ENCODE measurements at regions not wholly inside any gene's neighbourhood (a gene's known extent, or its start where the extent isn't known, plus 50 kb on each side); places are given as distances from the start of the nearest gene placed in this dataset.
"Not testable (repeated sequence)": the region's sequence is repeated elsewhere in the genome, so short reads cannot be mapped to it uniquely, and the experiment has no call there.

DNA sequence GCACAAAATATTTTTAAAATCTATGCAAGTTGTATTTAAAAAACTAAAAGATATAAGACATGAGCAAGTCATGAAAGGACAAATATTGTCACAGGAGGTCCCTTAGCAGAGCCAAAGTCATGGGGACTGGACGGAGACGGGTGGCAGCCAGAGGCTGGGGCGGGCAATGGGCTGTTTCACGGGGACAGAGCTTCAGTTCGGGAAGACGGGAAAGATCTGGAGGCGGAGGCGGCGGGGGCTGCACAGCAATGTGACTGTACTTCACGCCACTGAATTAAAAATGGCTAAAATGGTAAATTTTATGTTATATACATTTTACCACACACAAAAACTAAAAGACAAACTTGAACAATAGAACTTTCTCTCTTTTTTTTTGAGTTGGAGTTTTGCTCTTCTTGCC lies 60.0 kb upstream of the METRNL start:
- DNase-seq: no peak

DNA sequence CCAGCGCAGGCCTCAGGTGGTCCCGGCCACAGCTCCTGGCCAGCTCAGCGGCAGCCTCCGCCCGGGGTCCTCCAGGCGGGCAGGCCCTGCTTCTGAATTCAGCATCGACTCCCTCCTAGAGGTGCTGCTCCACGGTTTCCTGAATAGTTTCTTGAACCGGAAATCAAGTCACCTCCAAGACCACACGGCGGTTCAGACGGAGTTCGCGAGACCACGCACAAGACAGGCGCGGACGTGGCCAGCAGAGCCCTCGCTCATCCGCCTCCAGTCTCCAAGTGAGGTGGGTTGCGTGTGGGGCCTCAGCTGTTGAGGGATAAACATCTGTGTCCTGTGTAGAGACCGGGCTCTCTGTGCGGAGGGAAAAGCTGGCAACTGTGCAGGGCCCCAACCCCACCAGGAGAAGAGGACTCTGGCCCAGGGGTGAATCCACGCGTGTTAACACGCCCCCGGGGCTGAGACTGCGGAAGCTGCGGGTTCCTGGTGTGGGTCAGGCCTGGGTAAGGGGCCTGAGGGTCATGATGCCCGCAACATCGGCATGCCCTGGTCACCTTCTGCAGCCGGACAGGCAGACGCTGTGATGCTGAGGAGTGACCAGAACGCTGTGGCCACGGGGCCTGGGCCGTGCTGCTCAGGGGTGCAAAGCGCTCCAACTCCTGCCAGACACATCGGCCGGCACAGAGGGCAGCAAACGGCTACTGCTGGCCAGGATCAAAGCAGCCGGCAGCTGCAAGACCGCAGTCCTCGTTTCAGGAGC lies 55.0 kb upstream of the METRNL start:
- no peak for DNase-seq

DNA sequence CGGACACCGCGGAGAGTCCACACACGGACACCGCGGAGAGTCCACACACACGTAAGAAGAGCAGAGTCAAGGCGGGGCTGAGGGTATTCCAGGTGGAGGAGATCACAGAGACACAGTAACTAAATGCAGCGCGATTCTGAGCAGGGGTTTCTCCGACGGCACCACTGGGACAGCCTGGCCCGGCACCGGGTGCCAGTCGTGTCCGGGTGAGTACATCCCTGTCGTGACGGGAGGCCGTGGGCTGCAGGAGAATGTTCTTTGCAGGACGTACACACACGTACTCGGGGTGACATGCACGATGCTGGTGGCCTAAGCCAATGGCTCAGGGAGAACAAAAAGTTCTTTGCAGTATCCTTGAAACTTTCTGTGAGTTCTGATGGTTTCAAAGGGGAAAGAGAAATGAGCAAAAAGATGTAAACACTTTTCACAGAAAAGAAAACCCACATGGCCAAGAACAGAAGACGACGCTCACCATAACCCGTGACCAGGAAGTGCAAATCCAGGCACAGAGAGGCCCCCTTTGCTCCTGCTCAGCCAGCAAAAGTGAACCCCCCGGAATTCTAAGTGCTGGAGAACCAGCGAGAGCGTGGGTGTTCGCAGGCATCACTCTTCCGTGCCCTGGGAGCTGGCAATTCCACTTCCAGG lies 53.7 kb upstream of the METRNL start:
- DNase-seq: no peak

DNA sequence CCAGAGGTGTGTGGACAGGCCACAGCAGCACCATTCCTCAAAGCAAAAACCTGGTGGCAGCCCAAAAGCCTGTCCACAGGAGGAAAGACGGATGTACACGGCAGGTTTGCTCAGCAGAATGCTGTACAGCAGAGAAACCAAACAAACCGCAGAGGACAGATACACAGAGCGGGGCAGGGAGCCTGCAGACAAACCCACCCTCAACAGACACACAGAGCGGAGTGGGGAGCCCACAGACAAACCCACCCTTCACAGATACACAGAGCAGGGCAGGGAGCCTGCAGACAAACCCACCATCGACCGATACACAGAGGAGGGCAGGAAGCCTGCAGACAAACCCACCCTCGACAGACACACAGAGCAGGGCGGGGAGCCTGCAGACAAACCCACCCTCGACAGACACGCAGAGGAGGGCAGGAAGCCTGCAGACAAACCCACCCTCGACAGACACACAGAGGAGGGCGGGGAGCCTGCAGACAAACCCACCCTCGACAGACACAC lies 53.0 kb upstream of the METRNL start:
- DNase-seq: no peak

DNA sequence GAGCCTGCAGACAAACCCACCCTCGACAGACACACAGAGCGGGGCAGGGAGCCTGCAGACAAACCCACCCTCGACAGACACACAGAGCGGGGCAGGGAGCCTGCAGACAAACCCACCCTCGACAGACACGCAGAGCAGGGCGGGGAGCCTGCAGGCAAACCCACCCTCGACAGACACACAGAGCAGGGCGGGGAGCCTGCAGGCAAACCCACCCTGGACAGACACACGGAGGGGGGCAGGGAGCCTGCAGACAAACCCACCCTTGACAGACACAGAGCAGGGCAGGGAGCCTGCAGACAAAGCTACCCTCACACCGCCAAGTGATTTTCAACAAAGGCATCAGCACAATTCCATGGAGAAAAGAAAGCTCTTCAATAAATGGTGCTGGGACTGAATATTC lies 52.5 kb upstream of the METRNL start:
- not testable (repeated sequence) for DNase-seq

DNA sequence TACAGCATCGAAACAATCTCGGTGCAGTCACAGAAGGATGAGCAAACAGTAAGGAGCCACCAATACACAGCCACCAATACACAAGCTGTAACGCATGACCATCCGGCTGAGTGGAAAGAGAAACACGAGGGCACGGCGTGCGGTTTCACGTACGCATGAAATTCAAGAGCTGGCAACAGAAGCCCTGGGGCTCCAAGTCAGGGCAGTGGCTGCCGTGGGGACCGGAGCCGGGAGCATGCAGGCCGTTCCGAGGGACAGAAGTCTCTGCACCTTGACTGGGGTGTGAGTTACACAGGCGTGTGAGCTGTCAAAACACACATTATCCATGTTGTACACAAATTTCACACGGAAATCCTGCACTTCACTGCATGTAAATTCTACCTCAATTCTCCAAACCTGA lies 50.6 kb upstream of the METRNL start:
- no peak for DNase-seq

DNA sequence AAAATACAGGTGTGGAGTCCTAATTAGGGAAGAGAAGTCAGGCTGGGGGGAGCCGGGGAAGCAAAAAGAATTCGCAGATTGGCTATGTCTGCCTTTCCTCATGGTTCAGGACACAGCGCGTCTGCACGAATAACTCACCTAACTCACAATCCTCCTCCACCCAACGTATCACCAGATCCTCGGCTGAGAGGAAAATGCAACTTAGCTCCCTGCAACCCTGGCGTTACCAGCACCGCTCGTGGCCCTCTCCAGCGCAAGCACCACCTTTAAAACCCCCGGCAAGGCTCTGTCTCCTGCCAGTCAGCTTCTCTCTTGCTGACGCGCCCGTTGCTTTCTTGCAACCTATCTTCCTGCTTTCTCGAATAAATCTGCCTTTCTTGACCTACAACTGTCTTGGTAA lies 49.8 kb upstream of the METRNL start:
- no peak for DNase-seq
